HG03442 (cell line): ENCODE measurements at regions not wholly inside any gene's neighbourhood (a gene's known extent, or its start where the extent isn't known, plus 50 kb on each side); places are given as distances from the start of the nearest gene placed in this dataset.

Experiments used
- ATAC-seq: cut with Tn5 transposase; IDR thresholded peaks from one replicate; pipeline ENCODE4 v1.9.1; 2021; ENCODE audit warnings: mild to moderate bottlenecking, moderate library complexity; ENCODE audit not compliant: unreplicated experiment

GRCh38 chr10:62652564-62652963, 152.0 kb upstream of the ADO start:
- ATAC-seq: no peak

- ATAC-seq: peak; percentile 78
Observed at GRCh38 chr10:62653254-62653653, 151.3 kb upstream of the ADO start.

- no peak for ATAC-seq
Observed at GRCh38 chr10:62654966-62655336, 149.6 kb upstream of the ADO start.

GRCh38 chr10:62655337-62655994, 149.1 kb upstream of the ADO start:
- ATAC-seq: peak; percentile 82

GRCh38 chr10:62657244-62657835, 147.2 kb upstream of the ADO start:
- ATAC-seq: no peak

GRCh38 chr10:62658516-62658915, 146.0 kb upstream of the ADO start:
- no peak for ATAC-seq

GRCh38 chr10:62661143-62661542, 143.4 kb upstream of the ADO start:
- no peak for ATAC-seq

GRCh38 chr10:62662486-62662885, 142.0 kb upstream of the ADO start:
- no peak for ATAC-seq

GRCh38 chr10:62665771-62666170, 138.7 kb upstream of the ADO start:
- no peak for ATAC-seq

GRCh38 chr10:62666275-62666674, 138.2 kb upstream of the ADO start:
- ATAC-seq: no peak

GRCh38 chr10:62669341-62669740, 135.2 kb upstream of the ADO start:
- no peak for ATAC-seq

- ATAC-seq: no peak
Observed at GRCh38 chr10:62671104-62671503, 133.4 kb upstream of the ADO start.

GRCh38 chr10:62681211-62681940, 123.1 kb upstream of the ADO start:
- ATAC-seq: peak; percentile 94

- ATAC-seq: no peak
Observed at GRCh38 chr10:62684911-62685310, 119.6 kb upstream of the ADO start.

- no peak for ATAC-seq
Observed at GRCh38 chr10:62687230-62687748, 117.2 kb upstream of the ADO start.

GRCh38 chr10:62688971-62689700, 115.4 kb upstream of the ADO start:
- no peak for ATAC-seq

GRCh38 chr10:62689712-62690111, 114.8 kb upstream of the ADO start:
- no peak for ATAC-seq

GRCh38 chr10:62690703-62691102, 113.8 kb upstream of the ADO start:
- no peak for ATAC-seq

- ATAC-seq: no peak
Observed at GRCh38 chr10:62691336-62691735, 113.2 kb upstream of the ADO start.

GRCh38 chr10:62692085-62692484, 112.4 kb upstream of the ADO start:
- no peak for ATAC-seq

GRCh38 chr10:62693306-62693705, 111.2 kb upstream of the ADO start:
- no peak for ATAC-seq
